Chondrocyte (in vitro differentiated cells): ENCODE measurements at regions not wholly inside any gene's neighbourhood (a gene's known extent, or its start where the extent isn't known, plus 50 kb on each side); places are given as distances from the start of the nearest gene placed in this dataset.

ENCODE experiments used
- DNase-seq: peaks from one replicate; pipeline ENCODE4 v3.0.0; 2021; ENCODE audit warnings: mixed read lengths, low spot score
- H3K27ac Mint-ChIP-seq: one replicate; pipeline ENCODE4 v1.8.0; 2021; ENCODE audit warnings: mild to moderate bottlenecking, moderate library complexity, mixed read lengths; ENCODE audit not compliant: unreplicated experiment
- H3K27me3 Mint-ChIP-seq: 2 replicates; pipeline ENCODE4 v1.8.0; 2021; ENCODE audit warnings: low read depth, mixed read lengths
- H3K36me3 Mint-ChIP-seq: 2 replicates; pipeline ENCODE4 v1.8.0; 2021; ENCODE audit warnings: low read depth, mixed read lengths
- H3K4me1 Mint-ChIP-seq: 2 replicates; pipeline ENCODE4 v1.8.0; 2021; ENCODE audit warnings: low read depth, mild to moderate bottlenecking, mixed read lengths
- H3K4me3 Mint-ChIP-seq: one replicate; pipeline ENCODE4 v1.8.0; 2021; ENCODE audit warnings: mild to moderate bottlenecking, moderate library complexity, mixed read lengths; ENCODE audit not compliant: unreplicated experiment
- H3K9me3 Mint-ChIP-seq: 2 replicates; pipeline ENCODE4 v1.8.0; 2021; ENCODE audit warnings: low read depth, mixed read lengths
- CTCF ChIP-seq: fragments of 200-600 bp; sonication (generic); IDR thresholded peaks from 2 replicates; pipeline ENCODE4 v1.5.0; 2021; ENCODE audit warnings: antibody characterized with exemption, mild to moderate bottlenecking, moderate library complexity

- no peak for TF ChIP-seq CTCF
- no peaks in the 10 kb centered on the region for H3K36me3 Mint-ChIP-seq
- no peak overlapping the region for H3K27ac Mint-ChIP-seq
- DNase-seq: no peak
- H3K27me3 Mint-ChIP-seq: peaks cover 16% of the 10 kb centered on the region
- H3K4me1 Mint-ChIP-seq: no peaks in the 10 kb centered on the region
- peaks cover 4% of the 10 kb centered on the region for H3K9me3 Mint-ChIP-seq
- no peak overlapping the region for H3K4me3 Mint-ChIP-seq
Observed at GRCh38 chr16:59487067-59487466, 753.0 kb upstream of the GOT2 start.

- H3K27me3 Mint-ChIP-seq: peaks cover 10% of the 10 kb centered on the region
- H3K36me3 Mint-ChIP-seq: no peaks in the 10 kb centered on the region
- H3K4me1 Mint-ChIP-seq: no peaks in the 10 kb centered on the region
- no peak overlapping the region for H3K27ac Mint-ChIP-seq
- no peak for DNase-seq
- no peak for TF ChIP-seq CTCF
- H3K4me3 Mint-ChIP-seq: no peak overlapping the region
- peaks cover 4% of the 10 kb centered on the region for H3K9me3 Mint-ChIP-seq
Observed at GRCh38 chr16:59484833-59485516, 750.9 kb upstream of the GOT2 start.

- no peaks in the 10 kb centered on the region for H3K4me1 Mint-ChIP-seq
- peaks cover 5% of the 10 kb centered on the region for H3K9me3 Mint-ChIP-seq
- DNase-seq: no peak
- H3K27me3 Mint-ChIP-seq: no peaks in the 10 kb centered on the region
- no peaks in the 10 kb centered on the region for H3K36me3 Mint-ChIP-seq
- no peak for TF ChIP-seq CTCF
- no peak overlapping the region for H3K4me3 Mint-ChIP-seq
- H3K27ac Mint-ChIP-seq: no peak overlapping the region
Observed at GRCh38 chr16:59478838-59479237, 744.7 kb upstream of the GOT2 start.

GRCh38 chr16:59470556-59470955 is 736.4 kb upstream of the GOT2 start:
- no peak for TF ChIP-seq CTCF
- Mint-ChIP-seq H3K4me1 (no peaks in the 10 kb centered on the region), H3K27ac (no peak overlapping the region), H3K36me3 (no peaks in the 10 kb centered on the region), H3K9me3 (peaks cover 5% of the 10 kb centered on the region), H3K4me3 (no peak overlapping the region), H3K27me3 (no peaks in the 10 kb centered on the region)
- DNase-seq: no peak

GRCh38 chr16:59469266-59469665 is 735.1 kb upstream of the GOT2 start:
- Mint-ChIP-seq H3K4me1 (peaks cover 2% of the 10 kb centered on the region), H3K27ac (no peak overlapping the region), H3K27me3 (no peaks in the 10 kb centered on the region), H3K36me3 (no peaks in the 10 kb centered on the region), H3K4me3 (no peak overlapping the region), H3K9me3 (no peaks in the 10 kb centered on the region)
- no peak for DNase-seq
- no peak for TF ChIP-seq CTCF
